MM.1S (cell line): ENCODE measurements at regions not wholly inside any gene's neighbourhood (a gene's known extent, or its start where the extent isn't known, plus 50 kb on each side); places are given as distances from the start of the nearest gene placed in this dataset.

Experiments
- DNase-seq: peaks from one replicate; pipeline ENCODE4 v3.0.0-alpha.2; 2015
- H2AFZ ChIP-seq: fragments of 300-600 bp; sonication (generic); 2 replicates; pipeline ENCODE4 v1.6.0; 2016; ENCODE audit warnings: antibody characterized with exemption, low read length
- H3F3A ChIP-seq: fragments of 300-600 bp; sonication (generic); 2 replicates; pipeline ENCODE4 v1.6.1; 2016; ENCODE audit warnings: mild to moderate bottlenecking, antibody characterized with exemption, low read length, moderate library complexity, mixed read lengths; ENCODE audit not compliant: insufficient read depth
- H3K27ac ChIP-seq: fragments of 300-600 bp; sonication (generic); 2 replicates; pipeline ENCODE4 v1.5.1; 2016; ENCODE audit warnings: mild to moderate bottlenecking, low read length
- H3K27me3 ChIP-seq: fragments of 300-600 bp; sonication (generic); replicated peaks from 2 replicates; pipeline ENCODE4 v1.6.0; 2016; ENCODE audit warnings: low read length; ENCODE audit not compliant: insufficient read depth
- H3K36me3 ChIP-seq: fragments of 300-600 bp; sonication (generic); replicated peaks from 2 replicates; pipeline ENCODE4 v1.6.1; 2016; ENCODE audit warnings: mild to moderate bottlenecking, low read length, mixed read lengths; ENCODE audit not compliant: insufficient read depth
- H3K4me1 ChIP-seq: fragments of 300-600 bp; sonication (generic); 2 replicates; pipeline ENCODE4 v1.6.1; 2016; ENCODE audit warnings: low read length, mixed read lengths
- H3K4me2 ChIP-seq: fragments of 300-600 bp; sonication (generic); 2 replicates; pipeline ENCODE4 v1.6.0; 2016; ENCODE audit warnings: low read depth, low read length
- H3K4me3 ChIP-seq: fragments of 300-600 bp; sonication (generic); 2 replicates; pipeline ENCODE4 v1.5.1; 2016; ENCODE audit warnings: low read length, mixed read lengths
- H3K79me2 ChIP-seq: fragments of 300-600 bp; sonication (generic); 2 replicates; pipeline ENCODE4 v1.6.1; 2016; ENCODE audit warnings: mixed run types, low read length, mixed read lengths
- H3K9ac ChIP-seq: fragments of 300-600 bp; sonication (generic); 2 replicates; pipeline ENCODE4 v1.6.1; 2016; ENCODE audit warnings: low read length, mixed read lengths
- H3K9me2 ChIP-seq: fragments of 300-600 bp; sonication (generic); replicated peaks from 2 replicates; pipeline ENCODE4 v1.6.1; 2016; ENCODE audit warnings: mild to moderate bottlenecking, low read length, mixed read lengths; ENCODE audit not compliant: insufficient read depth
- H3K9me3 ChIP-seq: fragments of 300-600 bp; sonication (generic); replicated peaks from 2 replicates; pipeline ENCODE4 v1.6.1; 2016; ENCODE audit warnings: mild to moderate bottlenecking, low read length, mixed read lengths; ENCODE audit not compliant: insufficient read depth
- H4K20me1 ChIP-seq: fragments of 300-600 bp; sonication (generic); 2 replicates; pipeline ENCODE4 v1.6.1; 2016; ENCODE audit warnings: mild to moderate bottlenecking, low read length, moderate library complexity, mixed read lengths; ENCODE audit not compliant: insufficient read depth
- CTCF ChIP-seq: fragments of 300-600 bp; sonication (generic); IDR thresholded peaks from 2 replicates; pipeline ENCODE4 v1.5.1; 2016; ENCODE audit warnings: antibody characterized with exemption, low read length, mixed read lengths
- EZH2 ChIP-seq: fragments of 300-600 bp; sonication (generic); optimal IDR thresholded peaks from 2 replicates; pipeline ENCODE3; 2017; ENCODE audit warnings: low read depth, mild to moderate bottlenecking, antibody characterized with exemption, low read length, mixed read lengths
- EZH2phosphoT487 ChIP-seq: fragments of 300-600 bp; sonication (generic); IDR thresholded peaks from 2 replicates; pipeline ENCODE4 v1.6.1; 2018; ENCODE audit warnings: antibody characterized with exemption, low read length

GRCh38 chr1:194298007-194298598 lies 1111.7 kb upstream of the B3GALT2 start:
- H3K4me2 ChIP-seq = no peak overlapping the region
- peaks cover 9% of the 10 kb centered on the region for H3K4me1 ChIP-seq
- H4K20me1 ChIP-seq = no peaks in the 10 kb centered on the region
- TF ChIP-seq CTCF (no peak), EZH2 (no peak), EZH2phosphoT487 (no peak)
- DNase-seq = no peak
- no peaks in the 10 kb centered on the region for H3K9me3 ChIP-seq
- no peak overlapping the region for H3K9ac ChIP-seq
- no peak overlapping the region for H2AFZ ChIP-seq
- H3K27ac ChIP-seq = no peak overlapping the region
- H3K4me3 ChIP-seq = no peak overlapping the region
- H3K36me3 ChIP-seq = no peaks in the 10 kb centered on the region
- H3K9me2 ChIP-seq = no peaks in the 10 kb centered on the region
- H3F3A ChIP-seq = no peaks in the 10 kb centered on the region
- H3K27me3 ChIP-seq = no peaks in the 10 kb centered on the region
- no peaks in the 10 kb centered on the region for H3K79me2 ChIP-seq

GRCh38 chr1:194297094-194297493 lies 1110.7 kb upstream of the B3GALT2 start:
- no peak for TF ChIP-seq CTCF
- TF ChIP-seq EZH2 = no peak
- TF ChIP-seq EZH2phosphoT487 = no peak

GRCh38 chr1:194296201-194296600 lies 1109.8 kb upstream of the B3GALT2 start:
- Histone ChIP-seq H3K79me2 (no peaks in the 10 kb centered on the region), H3K4me3 (no peak overlapping the region), H3K27me3 (no peaks in the 10 kb centered on the region), H3K9me2 (no peaks in the 10 kb centered on the region), H3F3A (no peaks in the 10 kb centered on the region), H3K4me2 (no peak overlapping the region), H2AFZ (no peak overlapping the region), H3K36me3 (no peaks in the 10 kb centered on the region), H3K9ac (no peak overlapping the region), H3K27ac (no peak overlapping the region), H3K9me3 (no peaks in the 10 kb centered on the region), H4K20me1 (no peaks in the 10 kb centered on the region), H3K4me1 (peaks cover 9% of the 10 kb centered on the region)
- no peak for DNase-seq
- TF ChIP-seq CTCF (no peak), EZH2 (no peak), EZH2phosphoT487 (no peak)

More at GRCh38 chr1:194297094-194297493, 1110.7 kb upstream of the B3GALT2 start:
- no peaks in the 10 kb centered on the region for H4K20me1 ChIP-seq
- H3K9me2 ChIP-seq = no peaks in the 10 kb centered on the region
- no peak overlapping the region for H2AFZ ChIP-seq
- no peaks in the 10 kb centered on the region for H3K9me3 ChIP-seq
- no peak for DNase-seq
- H3F3A ChIP-seq = no peaks in the 10 kb centered on the region
- no peaks in the 10 kb centered on the region for H3K27me3 ChIP-seq
- no peak overlapping the region for H3K4me2 ChIP-seq
- H3K4me1 ChIP-seq = peaks cover 9% of the 10 kb centered on the region
- H3K27ac ChIP-seq = no peak overlapping the region
- no peaks in the 10 kb centered on the region for H3K36me3 ChIP-seq
- H3K4me3 ChIP-seq = no peak overlapping the region
- H3K79me2 ChIP-seq = no peaks in the 10 kb centered on the region
- no peak overlapping the region for H3K9ac ChIP-seq
